GM21528 (cell line): ENCODE measurements at regions not wholly inside any gene's neighbourhood (a gene's known extent, or its start where the extent isn't known, plus 50 kb on each side); places are given as distances from the start of the nearest gene placed in this dataset.

ENCODE experiments used
- ATAC-seq: cut with Tn5 transposase; IDR thresholded peaks from one replicate; pipeline ENCODE4 v1.9.1; 2021; ENCODE audit warnings: mild to moderate bottlenecking, moderate library complexity; ENCODE audit not compliant: unreplicated experiment, low FRiP score

DNA sequence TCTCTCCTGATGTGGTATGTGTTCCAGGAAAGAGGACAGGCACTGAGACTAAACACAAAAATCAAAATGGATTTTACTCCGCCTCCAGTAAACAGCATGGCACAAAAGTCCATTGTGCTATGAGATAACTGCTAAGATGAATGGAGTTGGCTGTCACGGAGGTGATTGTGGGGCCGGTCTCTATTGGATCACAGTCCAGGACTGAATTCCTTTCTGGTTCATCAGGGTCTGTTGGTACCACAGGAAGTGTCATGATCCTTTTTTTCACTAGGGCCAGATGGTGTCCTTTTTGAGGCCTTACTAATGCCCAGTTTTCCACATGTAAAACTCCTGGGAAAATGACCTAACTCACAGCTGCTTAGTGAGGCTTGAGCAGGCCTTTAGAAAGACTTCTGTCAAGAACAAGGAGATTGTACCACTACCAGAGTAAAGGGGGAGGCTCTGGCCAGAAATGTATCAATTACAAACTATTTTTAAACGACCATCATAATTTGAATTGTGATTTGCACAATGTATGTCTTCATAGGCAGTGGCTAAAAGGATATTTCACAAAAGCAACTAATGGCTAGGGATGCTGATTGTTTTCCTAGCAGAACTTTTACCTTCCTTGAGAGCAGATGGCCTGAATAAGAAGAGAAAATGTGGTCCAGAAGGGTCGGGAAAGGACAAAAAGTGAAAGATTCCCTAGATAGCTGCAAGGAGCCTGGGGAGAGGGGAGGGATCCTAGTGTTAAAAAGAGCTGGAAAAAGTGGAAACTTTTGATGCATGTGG is 192.2 kb upstream of the POU3F2 start:
- ATAC-seq: no peak

DNA sequence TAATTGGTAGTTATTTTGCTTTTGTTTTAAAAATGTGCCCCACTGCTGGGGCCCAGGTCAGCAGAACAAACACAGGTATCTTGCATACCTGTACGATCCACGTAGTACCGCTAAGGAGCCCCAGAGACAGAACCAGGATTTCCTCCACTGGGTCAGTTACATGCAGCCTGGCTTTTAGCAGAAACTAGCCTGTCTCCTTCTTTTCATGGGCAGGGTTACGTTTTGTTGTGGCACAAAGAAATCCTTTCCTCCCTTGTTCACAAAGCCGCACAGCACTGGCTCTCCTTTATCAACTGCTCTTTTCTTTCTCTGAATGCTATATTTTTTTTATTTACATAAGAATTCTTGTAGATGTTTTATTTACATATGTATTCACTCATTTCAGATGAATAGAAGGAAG is 190.3 kb upstream of the POU3F2 start:
- ATAC-seq: no peak

DNA sequence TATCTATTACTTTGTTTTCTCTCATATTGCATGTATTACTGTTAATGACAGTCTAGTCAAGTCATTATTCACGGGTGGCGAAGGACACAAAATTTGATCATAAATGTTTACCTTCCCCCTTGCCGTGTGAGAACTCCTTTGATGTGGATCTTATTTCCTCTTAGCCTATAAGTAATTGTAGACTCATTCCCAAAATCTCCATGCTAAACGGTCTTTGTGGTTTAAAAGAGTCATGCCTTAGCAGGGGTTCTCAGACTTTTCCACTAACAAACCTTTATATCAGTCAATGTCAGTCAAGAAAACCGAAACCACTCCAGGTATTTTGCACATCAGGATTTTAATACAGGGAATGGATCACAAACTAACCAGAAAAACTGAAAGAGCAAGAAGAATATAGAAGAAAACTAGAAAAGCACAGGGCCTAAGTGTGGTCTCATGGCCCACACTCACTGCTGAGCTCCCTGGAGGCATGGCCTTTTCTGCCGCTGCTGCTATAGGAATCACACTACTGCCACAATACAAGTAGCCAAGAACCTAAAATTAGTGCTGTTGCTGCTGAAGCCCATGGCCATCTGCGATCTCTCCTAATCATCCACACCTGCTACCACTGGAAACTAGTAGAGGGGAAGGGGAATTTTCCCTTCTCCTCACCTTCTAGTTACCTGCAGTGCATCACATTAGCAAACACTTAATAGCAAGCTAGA is 186.0 kb upstream of the POU3F2 start:
- ATAC-seq: no peak

DNA sequence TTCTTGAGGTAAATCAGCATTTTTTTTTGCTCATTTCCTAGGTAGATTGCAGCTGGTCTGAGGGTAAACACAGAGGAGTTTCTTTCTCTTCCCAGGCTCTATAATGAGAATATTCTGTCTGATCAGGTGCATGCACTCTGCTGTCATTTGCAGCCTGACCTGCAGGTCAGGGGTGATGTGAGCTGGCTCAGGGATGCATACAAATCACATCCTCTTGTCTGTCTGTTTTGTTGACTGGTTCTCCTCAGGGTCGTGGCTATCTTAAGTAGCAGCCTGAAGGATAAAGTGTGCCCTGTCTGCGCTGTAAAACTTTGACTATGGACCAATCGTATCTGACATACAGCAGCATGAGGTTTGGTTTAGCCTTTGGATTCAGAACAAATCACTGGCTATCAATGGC is 183.4 kb upstream of the POU3F2 start:
- no peak for ATAC-seq

DNA sequence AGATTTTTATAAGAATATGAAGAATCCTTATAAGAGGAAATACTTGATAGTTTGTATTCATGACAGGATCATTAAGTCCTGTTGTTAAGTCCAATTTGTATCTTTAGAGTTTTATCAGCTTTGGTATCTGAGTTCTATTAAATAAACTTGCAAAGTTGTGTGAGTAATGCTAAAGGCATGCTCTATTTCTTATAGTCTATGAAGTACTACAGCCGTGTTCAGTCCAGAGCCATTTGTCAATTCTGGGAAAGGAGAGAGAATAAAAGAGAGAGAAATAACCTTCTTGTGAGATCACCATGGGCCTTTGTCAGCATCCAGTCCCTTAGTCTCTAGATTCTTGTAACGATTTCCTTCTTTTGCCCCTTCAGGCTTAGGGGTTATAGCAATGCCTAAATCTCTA is 181.2 kb upstream of the POU3F2 start:
- ATAC-seq: no peak

DNA sequence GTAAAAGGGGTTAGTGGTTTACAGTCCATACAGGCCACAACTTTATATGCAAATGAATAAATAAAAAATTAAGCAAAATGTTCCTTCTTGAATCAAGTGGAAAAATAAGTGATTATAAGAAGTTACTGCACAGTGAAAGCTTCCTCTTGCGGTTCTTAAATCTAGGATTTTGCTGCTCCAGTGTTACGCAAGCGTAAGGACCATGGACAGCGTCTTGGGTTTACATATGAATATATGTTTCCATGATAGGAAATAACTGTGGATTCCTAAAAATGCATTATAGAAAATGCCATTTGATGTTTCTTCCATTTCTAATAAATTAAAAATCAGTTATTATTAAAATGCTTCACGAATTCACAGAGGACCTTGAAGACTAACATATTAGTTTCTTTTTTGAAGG is 176.6 kb upstream of the POU3F2 start:
- ATAC-seq: no peak

DNA sequence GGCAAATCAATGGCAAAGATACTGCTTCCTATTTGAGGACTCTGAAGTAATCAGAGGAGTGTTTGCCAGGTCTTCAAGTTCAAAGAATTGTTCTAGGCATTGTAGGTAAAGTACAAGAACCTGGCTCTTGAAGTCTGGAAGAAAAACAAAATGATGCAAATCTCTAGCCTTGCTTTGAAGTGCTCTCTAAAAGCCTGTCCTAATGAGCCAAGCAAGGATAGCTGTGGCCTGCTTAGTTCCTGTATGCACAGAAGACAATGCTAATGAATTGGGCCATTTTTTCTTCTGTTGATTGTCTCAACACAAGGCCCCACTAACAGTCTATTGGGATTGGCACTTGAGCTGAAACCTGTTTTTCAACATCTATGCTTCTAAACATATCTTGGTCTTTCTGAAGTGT is 165.0 kb upstream of the POU3F2 start:
- no peak for ATAC-seq

DNA sequence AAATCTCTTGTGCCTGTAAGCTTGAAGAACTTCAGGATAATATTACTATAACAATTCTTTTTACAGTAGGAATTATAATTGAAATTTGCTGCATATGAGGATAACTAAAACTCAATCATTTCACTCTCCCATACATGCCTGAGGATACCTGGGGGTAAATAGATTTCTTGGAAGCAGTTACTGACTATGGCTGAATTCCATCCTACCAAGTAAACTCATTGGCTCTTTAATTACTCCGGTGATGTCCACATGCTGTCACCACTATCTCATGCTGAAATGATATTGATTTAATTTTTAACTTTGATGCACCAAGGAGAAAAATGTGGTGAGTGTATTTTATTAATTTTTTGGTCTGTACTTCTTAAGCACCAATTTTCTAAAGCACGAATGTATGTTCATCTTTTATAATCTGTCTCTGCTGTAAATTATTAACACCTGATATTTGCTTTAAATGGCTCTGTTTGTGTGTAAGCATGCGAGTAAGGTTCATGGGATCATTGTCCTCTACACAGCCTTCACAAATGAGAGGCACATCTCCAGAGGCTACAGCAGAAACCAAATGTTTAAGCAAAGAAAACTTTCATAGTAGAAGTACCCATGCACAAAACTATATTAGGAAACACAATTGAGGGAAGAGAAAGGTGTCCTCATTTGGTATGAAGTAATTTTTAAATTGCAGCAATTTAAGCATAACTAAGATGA is 164.2 kb upstream of the POU3F2 start:
- no peak for ATAC-seq

DNA sequence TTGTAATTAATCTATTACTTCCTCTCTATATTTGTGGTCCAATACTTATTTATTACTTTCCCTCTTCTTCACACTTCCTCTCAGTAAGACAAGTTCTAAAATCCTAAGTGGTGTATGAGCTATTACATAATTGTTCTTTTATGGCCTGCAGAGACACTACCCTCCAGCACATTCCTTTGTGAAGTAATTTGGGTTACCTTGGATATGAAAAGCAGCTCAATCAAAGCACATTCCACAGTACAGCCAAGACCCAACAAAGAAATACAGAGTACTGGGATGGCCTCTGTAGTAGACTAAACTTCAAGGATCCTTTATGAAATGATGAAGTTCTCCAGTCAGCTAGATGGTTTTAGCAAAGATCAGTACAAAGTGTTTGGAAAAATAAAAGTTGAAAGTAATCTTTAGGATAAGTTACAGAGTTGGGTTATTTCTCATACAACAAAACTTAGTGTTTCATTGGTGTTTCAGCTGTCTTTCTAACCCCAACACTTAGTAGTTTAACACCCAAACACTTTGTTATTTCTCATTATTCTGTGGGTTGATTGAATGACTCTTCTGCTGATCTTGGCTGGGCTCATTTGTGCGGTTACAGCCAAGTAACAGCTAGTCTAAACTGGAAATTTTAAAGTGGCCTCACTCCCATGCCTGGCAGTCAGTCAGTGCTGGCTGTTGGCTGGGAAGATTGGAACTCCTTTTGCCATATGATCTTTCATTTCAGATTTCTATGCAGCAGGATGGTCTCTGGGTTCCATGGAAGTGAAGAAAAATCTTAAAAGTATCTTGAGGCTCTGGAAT is 161.5 kb upstream of the POU3F2 start:
- ATAC-seq: no peak

DNA sequence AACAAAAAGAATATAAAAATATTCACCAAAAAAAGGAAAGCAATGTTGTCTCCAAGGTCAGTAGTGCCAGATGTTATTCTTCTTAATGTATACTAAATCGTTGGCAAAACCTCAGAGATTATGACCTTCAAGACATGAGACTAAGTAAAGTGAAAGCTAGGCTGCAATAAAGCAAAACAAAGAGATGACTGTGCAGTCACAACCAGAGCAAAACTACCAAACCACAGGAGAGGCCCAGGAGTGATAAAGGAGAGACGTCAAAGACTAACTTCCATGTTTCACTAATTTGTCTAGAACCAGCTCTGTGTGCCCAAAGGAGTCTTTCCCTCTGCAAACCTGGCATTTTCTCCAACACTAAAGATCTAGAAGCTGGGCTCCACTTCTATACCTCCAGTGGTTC is 155.9 kb upstream of the POU3F2 start:
- no peak for ATAC-seq

DNA sequence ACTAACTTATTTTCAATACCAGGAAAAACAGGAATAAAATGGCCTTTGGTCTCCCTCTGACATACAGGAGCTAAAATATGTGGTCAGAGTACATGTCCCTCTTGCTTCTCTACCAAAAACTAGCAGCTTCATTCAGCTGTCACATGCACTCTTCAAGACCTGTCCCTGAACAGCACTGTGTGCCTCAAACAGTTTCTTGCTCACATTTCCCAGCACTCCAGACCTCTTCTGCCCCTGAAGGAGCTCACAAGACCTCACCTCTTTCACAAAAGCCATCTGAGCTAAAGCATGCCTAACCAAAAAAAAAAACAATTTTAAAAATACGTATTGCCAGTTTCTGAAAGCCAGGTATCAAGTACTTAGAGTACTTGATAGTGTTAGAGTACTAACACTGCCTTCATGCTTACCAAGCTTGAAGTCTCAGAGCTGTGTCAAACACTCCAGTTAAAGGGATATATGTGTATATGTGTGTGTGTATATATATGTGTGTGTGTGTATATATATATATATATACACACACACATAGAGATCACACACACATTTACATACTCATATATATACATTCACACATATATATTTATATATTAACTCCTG is 148.3 kb upstream of the POU3F2 start:
- no peak for ATAC-seq

DNA sequence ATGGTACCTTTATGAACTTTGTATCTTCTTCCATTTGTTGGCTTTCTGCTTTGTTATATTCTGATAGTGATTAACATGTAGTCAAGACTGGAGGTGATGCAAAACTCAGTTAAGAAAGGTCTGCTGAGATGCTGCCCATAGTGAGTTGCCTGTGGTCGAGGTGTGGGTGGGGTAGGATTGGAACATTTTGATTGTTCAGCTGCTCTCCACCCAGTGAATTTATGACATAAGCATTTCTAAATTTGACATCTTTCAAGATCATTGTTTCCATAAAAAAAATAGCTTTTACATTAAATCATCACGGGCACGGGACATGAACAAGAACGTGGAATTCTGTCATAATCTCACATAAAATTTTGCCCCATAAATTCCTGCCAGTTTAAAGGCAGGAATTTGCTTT is 146.6 kb upstream of the POU3F2 start:
- ATAC-seq: no peak

DNA sequence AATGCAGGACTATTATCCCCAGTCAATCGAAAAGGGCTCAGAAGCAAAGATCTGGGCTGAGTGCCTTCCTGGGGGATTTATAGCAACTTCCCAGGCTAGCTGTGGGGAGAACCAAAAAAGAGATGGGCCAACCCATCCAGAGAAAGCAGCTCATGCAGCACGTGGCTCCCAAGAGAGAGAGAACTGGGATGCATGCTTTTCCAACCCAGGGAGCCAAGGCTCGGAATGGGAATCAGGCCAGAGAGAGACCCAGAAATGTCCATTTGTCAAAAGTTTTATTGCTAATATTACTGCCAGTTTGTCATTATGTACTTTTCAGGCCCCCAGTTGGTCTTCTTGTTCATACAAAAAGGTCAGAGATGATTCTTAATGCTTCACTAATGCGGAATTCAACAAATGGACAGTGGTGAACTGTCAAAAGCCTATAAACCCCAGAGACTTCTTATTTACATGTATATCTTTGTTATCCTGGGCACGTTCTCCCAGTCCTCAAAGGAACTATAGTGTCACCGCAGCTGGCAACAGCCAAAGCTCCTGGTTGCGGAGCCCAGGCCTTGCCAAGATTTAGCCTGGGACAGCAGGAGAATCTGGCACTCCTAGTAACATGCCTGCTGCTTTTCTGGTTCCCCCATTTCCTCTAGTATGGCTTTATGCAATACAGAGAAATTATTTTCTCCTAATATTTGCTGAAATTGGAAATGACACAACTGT is 139.1 kb upstream of the POU3F2 start:
- ATAC-seq: no peak

DNA sequence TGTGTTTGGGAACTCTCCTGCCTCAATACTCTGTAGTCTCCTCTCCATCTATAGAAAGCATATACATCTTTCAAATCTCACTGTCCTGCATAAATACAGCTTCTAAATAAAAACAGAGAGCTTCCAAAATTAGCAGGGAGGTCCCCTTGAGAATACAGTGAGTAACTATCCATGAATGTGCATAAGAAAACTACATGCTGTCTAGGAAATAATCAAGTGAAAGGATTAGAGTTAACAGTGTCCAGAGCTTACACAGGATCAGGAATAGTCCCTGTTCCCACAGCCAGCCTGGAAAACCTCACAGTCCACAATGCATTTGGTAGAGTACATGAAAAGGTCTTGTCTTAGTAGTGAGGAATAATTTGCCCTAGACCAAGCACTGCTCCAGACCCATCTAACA is 123.0 kb upstream of the POU3F2 start:
- no peak for ATAC-seq

DNA sequence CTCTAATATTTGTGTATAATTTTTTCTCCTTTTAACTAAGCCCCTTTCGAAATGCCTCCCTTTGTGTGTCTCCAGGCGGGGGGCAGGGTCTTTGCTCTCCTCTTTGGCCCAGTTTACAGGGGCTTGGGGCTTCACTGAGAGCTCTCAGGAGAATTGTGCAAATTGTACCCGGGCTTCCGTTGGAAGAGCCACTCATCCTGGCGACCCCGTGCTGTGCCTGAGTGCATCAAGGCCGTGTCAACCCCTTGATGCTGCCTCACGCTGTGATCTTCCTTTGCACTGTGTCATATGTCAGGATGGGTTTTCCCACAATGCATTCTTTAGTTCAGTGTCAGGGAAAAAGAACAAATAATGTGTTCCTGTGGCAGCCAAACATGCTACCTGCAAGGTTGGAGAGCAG is 118.0 kb upstream of the POU3F2 start:
- ATAC-seq: no peak

DNA sequence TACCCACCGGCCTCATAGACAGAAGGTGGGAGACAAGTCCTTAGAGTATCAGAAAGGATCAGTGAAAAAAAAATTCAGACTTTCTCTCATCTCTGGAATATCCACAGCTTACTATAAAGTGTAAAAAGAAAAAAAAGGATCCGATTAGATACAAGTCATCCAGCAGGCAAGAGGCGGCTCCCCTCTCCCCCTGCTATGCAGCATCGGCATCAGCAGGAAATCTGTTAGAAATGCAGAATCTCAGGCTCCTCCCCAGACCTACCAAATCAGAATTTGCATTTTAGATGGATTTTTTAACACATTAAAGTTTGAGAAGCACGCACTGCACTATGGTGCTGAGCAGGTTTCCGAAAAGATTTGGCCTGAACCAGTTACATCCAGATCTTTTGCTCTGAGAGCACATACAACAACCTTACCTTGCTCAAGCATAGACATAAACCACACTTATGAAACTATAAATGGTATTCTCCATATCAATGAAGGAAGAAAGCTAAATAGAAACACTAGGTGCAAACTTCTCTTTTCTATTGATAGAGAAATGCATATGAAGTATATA is 117.0 kb upstream of the POU3F2 start:
- no peak for ATAC-seq

DNA sequence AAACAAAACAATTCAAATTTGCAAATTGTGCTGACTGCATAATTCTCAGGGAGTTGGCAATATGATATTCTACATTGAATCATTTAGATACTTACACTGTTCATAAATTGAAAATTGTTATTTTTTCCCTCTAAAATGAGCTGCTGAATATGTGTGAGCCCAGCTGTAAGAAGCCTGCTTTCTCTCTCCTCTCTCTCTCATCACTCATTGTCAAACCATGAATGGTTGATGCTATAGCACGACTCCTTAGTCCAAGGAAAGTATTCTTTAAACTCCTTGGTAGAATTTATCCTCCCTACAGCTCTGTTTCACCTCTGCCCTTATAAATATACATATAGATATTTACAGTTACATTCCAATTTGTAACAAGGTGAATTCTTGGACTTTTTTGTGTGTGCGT is 116.4 kb upstream of the POU3F2 start:
- ATAC-seq: no peak

DNA sequence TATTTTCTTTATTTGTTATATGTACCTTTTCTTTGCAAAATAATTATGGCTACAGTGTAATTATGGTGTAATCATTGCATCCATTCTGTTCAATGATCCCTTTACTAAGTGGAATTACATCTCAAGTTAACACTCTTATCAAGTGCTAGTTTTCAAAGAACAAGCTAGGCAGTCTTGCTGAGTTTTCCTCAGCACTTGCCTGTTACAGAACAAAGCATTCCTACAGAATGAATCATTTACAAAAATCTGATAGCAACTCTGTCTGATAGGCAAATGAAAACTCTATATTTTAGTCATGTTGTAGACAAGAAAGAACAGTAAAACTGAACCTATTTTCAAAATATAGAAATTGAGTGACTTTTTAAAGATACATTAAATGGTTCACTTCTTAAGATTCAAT is 109.8 kb upstream of the POU3F2 start:
- no peak for ATAC-seq

DNA sequence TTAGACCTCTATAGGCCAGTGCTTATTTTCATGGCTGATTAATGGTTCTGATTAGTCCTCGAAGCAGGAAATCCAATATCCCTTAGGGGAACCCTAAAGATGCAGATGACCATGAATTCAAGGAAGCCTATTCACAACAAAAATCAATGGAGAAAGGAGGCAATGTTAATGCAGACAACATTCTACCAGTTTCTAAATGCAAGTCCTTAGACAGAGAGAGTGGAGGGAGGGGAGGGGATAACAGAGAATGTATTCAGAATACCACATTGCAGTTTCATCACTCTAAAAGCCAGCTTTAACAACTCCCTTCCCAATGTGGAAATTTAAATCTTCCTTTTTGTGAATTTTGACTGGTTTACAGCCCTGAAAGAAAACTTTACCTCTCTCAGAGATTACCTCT is 87.1 kb upstream of the POU3F2 start:
- ATAC-seq: no peak

DNA sequence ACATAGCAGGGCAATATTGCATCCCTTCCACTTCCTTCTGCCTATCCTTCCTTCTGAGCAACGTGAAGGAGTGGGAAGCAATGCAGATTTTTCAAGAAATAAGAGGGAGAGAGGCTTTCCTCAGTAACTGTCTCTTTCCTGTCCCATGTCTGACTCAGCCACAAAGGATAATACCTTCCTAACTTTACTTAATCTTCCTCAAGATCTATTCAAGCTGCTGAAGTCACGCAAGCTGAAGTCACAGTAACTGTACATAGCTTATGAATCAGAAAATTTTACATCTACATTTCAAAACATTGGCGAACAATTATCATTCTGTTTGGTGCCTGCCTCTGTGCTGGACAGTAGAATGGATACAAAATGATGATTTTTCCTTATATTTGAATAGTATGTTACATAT is 86.4 kb upstream of the POU3F2 start:
- no peak for ATAC-seq
